ENCODE measurements at regions not wholly inside any gene's neighbourhood (a gene's known extent, or its start where the extent isn't known, plus 50 kb on each side); places are given as distances from the start of the nearest gene placed in this dataset.

DNA sequence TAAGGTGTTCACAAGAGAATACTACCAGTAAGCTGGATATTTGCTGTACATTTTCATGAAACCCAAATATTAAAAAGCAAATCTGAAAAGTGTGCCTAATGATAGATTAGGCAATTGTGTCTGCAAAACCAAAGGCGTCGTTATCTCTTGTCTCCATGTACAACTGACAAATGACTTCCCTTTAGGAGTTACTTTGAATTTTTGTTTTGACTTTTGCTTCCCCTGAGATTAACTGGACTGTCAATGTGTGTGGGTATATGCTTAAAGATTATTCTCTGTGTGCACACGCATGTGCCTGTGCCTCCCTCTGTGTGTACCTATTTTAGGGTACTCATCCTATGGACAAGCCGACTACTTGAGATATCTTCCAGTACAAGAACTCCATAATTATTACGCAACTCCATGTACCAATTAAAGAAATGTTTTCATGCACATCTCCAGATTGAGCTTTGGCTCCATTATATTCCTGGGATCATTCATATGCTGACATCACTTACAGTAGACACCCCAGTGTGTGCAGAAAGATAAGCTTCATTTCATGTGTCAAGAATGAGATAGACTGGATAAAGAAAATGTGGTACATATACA is 431.2 kb upstream of the ADAMTS9 start:
- CTCF ChIA-PET: no interaction called here
- DNase-seq (ENCODE audit: extremely low spot score): no peak
- no peak for TF ChIP-seq SP1 (IDR thresholded peaks at IDR 0.05)
- TF ChIP-seq ELF4 (IDR thresholded peaks at IDR 0.05): no peak
- TF ChIP-seq L3MBTL2 (conservative IDR thresholded peaks at IDR 0.05): no peak
- TF ChIP-seq LEF1 (IDR thresholded peaks at IDR 0.05; ENCODE audit: borderline replicate concordance): no peak
- no peak for TF ChIP-seq CTBP1 (IDR thresholded peaks at IDR 0.05; ENCODE audit: borderline replicate concordance)
- no peak for TF ChIP-seq TARDBP (IDR thresholded peaks at IDR 0.05)
- no peak for TF ChIP-seq SUZ12 (IDR thresholded peaks at IDR 0.05)
- TF ChIP-seq HDGF (IDR thresholded peaks at IDR 0.05; ENCODE audit: borderline replicate concordance): no peak
- TF ChIP-seq, protein P1, sequence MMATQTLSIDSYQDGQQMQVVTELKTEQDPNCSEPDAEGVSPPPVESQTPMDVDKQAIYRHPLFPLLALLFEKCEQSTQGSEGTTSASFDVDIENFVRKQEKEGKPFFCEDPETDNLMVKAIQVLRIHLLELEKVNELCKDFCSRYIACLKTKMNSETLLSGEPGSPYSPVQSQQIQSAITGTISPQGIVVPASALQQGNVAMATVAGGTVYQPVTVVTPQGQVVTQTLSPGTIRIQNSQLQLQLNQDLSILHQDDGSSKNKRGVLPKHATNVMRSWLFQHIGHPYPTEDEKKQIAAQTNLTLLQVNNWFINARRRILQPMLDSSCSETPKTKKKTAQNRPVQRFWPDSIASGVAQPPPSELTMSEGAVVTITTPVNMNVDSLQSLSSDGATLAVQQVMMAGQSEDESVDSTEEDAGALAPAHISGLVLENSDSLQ (IDR thresholded peaks at IDR 0.05): no peak
- no peak for TF ChIP-seq BHLHE40 (IDR thresholded peaks at IDR 0.05; ENCODE audit: borderline replicate concordance)
- TF ChIP-seq FOXM1 (IDR thresholded peaks at IDR 0.05; ENCODE audit: borderline replicate concordance): no peak
- TF ChIP-seq FOXA1 (IDR thresholded peaks at IDR 0.05): no peak
- TF ChIP-seq NFRKB (IDR thresholded peaks at IDR 0.05): no peak
- no peak for TF ChIP-seq ZNF384 (IDR thresholded peaks at IDR 0.05)
- no peak for TF ChIP-seq ARNT (IDR thresholded peaks at IDR 0.05)
- no peak for TF ChIP-seq FOXK2 (IDR thresholded peaks at IDR 0.05)
- POLR2A ChIA-PET: no interaction called here

DNA sequence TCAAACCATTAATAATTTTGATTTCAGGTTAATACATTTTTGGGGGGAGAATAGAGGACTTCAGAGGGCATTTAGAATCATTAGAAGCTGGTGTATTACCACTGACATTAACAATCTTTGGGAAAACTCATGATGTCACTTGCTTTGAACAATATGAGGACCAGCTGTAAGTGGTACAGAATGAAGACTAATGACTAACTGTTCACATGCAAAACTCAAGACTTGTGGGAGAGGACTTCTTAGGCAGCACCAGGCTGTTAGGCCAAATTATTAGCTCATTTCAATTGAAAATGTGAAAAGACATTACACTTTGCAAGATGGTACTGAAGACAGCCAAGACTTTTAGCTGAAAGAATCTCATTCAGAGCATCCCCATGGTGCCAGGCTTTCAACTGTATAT is 426.2 kb upstream of the ADAMTS9 start:
- DNase-seq (ENCODE audit: extremely low spot score): no peak
- ChIA-PET POLR2A (no interaction called here), CTCF (interaction anchor here (1.0 kb wide), 1 partner anchor 56 kb away, joined by 4 read pairs; no protein-coding TSS in a partner anchor)
- no peak for TF ChIP-seq BHLHE40 (IDR thresholded peaks at IDR 0.05; ENCODE audit: borderline replicate concordance)
- TF ChIP-seq LEF1 (IDR thresholded peaks at IDR 0.05; ENCODE audit: borderline replicate concordance): no peak
- no peak for TF ChIP-seq FOXK2 (IDR thresholded peaks at IDR 0.05)

GRCh38 chr3:65112751-65113300 is 425.0 kb upstream of the ADAMTS9 start:
- ChIA-PET CTCF (no interaction called here), POLR2A (no interaction called here)
- DNase-seq (ENCODE audit: extremely low spot score): no peak
- no peak for TF ChIP-seq HDGF (IDR thresholded peaks at IDR 0.05; ENCODE audit: borderline replicate concordance)
- no peak for TF ChIP-seq FOXK2 (IDR thresholded peaks at IDR 0.05)
- no peak for TF ChIP-seq FOXA1 (IDR thresholded peaks at IDR 0.05)

DNA sequence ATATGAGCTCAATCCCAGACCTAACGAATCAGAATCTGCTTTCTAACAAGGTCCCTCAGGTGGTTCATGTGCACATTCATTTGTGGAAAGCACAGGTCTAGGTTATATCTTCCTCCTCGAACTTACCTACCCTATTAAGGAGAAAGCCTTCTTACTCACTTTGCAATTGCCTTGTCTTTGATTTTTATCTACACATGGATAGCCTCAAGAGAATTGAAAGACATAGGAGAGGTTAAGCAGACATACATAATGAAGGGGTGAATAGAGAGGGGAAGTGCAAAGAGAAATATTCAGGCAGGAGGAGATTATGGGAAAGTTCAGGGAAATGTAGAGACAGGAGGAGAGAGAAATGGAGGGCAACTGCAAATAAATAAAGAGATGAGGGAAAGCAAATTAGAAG is 422.9 kb upstream of the ADAMTS9 start:
- DNase-seq (ENCODE audit: extremely low spot score): no peak
- POLR2A ChIA-PET: no interaction called here
- CTCF ChIA-PET: no interaction called here
- TF ChIP-seq ELF4 (IDR thresholded peaks at IDR 0.05) (no peak), ARNT (IDR thresholded peaks at IDR 0.05) (no peak), FOXA1 (IDR thresholded peaks at IDR 0.05) (no peak), BHLHE40 (IDR thresholded peaks at IDR 0.05; ENCODE audit: borderline replicate concordance) (no peak), SP1 (IDR thresholded peaks at IDR 0.05) (no peak), HDGF (IDR thresholded peaks at IDR 0.05; ENCODE audit: borderline replicate concordance) (no peak), NFRKB (IDR thresholded peaks at IDR 0.05) (no peak), SUZ12 (IDR thresholded peaks at IDR 0.05) (no peak), CTBP1 (IDR thresholded peaks at IDR 0.05; ENCODE audit: borderline replicate concordance) (no peak), ZNF384 (IDR thresholded peaks at IDR 0.05) (no peak), TARDBP (IDR thresholded peaks at IDR 0.05) (no peak), L3MBTL2 (conservative IDR thresholded peaks at IDR 0.05) (no peak), FOXK2 (IDR thresholded peaks at IDR 0.05) (no peak)
- TF ChIP-seq, protein P1 (IDR thresholded peaks at IDR 0.05): no peak

DNA sequence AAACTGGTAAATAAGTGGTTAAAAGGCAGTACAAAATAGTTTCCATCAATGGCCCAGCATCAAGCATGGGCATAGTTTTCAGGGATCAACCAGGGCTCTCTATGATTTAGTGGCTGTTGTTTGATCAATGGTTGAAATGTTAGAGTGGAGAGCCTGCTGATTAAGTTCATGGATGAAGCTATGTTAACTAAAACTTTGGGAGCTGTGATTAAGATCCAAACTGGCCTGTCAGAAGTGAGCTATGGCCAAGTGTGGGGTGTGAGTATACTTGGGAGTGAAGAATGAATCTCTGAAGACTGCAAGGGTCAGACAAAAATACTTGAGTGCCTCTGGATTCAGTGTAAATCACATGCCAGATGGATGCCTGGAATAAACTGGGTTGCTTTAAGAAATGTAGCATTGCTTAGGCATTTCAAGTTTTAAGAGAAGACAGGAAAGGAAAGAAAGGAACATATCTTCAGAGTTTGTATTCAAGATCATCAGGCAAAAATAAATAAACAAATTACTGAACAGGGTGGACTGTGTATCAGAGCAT is 422.2 kb upstream of the ADAMTS9 start:
- TF ChIP-seq SUZ12 (IDR thresholded peaks at IDR 0.05) (no peak), ELF4 (IDR thresholded peaks at IDR 0.05) (no peak), HDGF (IDR thresholded peaks at IDR 0.05; ENCODE audit: borderline replicate concordance) (no peak), NFRKB (IDR thresholded peaks at IDR 0.05) (no peak), SP1 (IDR thresholded peaks at IDR 0.05) (no peak), CTBP1 (IDR thresholded peaks at IDR 0.05; ENCODE audit: borderline replicate concordance) (no peak), FOXK2 (IDR thresholded peaks at IDR 0.05) (no peak), ARNT (IDR thresholded peaks at IDR 0.05) (no peak), L3MBTL2 (conservative IDR thresholded peaks at IDR 0.05) (no peak), FOXM1 (IDR thresholded peaks at IDR 0.05; ENCODE audit: borderline replicate concordance) (no peak), FOXA1 (IDR thresholded peaks at IDR 0.05) (no peak), BHLHE40 (IDR thresholded peaks at IDR 0.05; ENCODE audit: borderline replicate concordance) (no peak), LEF1 (IDR thresholded peaks at IDR 0.05; ENCODE audit: borderline replicate concordance) (no peak), ZNF384 (IDR thresholded peaks at IDR 0.05) (no peak)
- TF ChIP-seq, protein P1 (IDR thresholded peaks at IDR 0.05): no peak
- ChIA-PET CTCF (no interaction called here), POLR2A (no interaction called here)
- no peak for DNase-seq (ENCODE audit: extremely low spot score)

GRCh38 chr3:65107174-65107573 is 419.4 kb upstream of the ADAMTS9 start:
- DNase-seq (ENCODE audit: extremely low spot score): no peak
- POLR2A ChIA-PET: no interaction called here
- CTCF ChIA-PET: no interaction called here

More at GRCh38 chr3:65107174-65107573, 419.4 kb upstream of the ADAMTS9 start:
- no peak for TF ChIP-seq ZNF384 (IDR thresholded peaks at IDR 0.05)
- TF ChIP-seq ARNT (IDR thresholded peaks at IDR 0.05): no peak
- TF ChIP-seq SP1 (IDR thresholded peaks at IDR 0.05): no peak
- no peak for TF ChIP-seq SUZ12 (IDR thresholded peaks at IDR 0.05)
- TF ChIP-seq FOXM1 (IDR thresholded peaks at IDR 0.05; ENCODE audit: borderline replicate concordance): no peak
- TF ChIP-seq FOXA1 (IDR thresholded peaks at IDR 0.05): no peak
- no peak for TF ChIP-seq BHLHE40 (IDR thresholded peaks at IDR 0.05; ENCODE audit: borderline replicate concordance)
- no peak for TF ChIP-seq TARDBP (IDR thresholded peaks at IDR 0.05)
- no peak for TF ChIP-seq L3MBTL2 (conservative IDR thresholded peaks at IDR 0.05)
- no peak for TF ChIP-seq HDGF (IDR thresholded peaks at IDR 0.05; ENCODE audit: borderline replicate concordance)
- TF ChIP-seq FOXK2 (IDR thresholded peaks at IDR 0.05): no peak
- TF ChIP-seq LEF1 (IDR thresholded peaks at IDR 0.05; ENCODE audit: borderline replicate concordance): no peak
- no peak for TF ChIP-seq CTBP1 (IDR thresholded peaks at IDR 0.05; ENCODE audit: borderline replicate concordance)
- no peak for TF ChIP-seq ELF4 (IDR thresholded peaks at IDR 0.05)
- TF ChIP-seq, protein P1 (IDR thresholded peaks at IDR 0.05): no peak
- no peak for TF ChIP-seq NFRKB (IDR thresholded peaks at IDR 0.05)

Data from HEK293T (cell line).